Glomerular visceral epithelial cell (primary cell): ENCODE measurements at regions not wholly inside any gene's neighbourhood (a gene's known extent, or its start where the extent isn't known, plus 50 kb on each side); places are given as distances from the start of the nearest gene placed in this dataset.
"Not testable (repeated sequence)": the region's sequence is repeated elsewhere in the genome, so short reads cannot be mapped to it uniquely, and the experiment has no call there.

Experiments used
- DNase-seq: peaks from one replicate; pipeline ENCODE4 v3.0.0-alpha.2; 2016; ENCODE audit errors: extremely low spot score

- DNase-seq: no peak
Measured at GRCh38 chr12:16880864-16881285, 274.9 kb upstream of the LMO3 start.

- DNase-seq: no peak
Measured at GRCh38 chr12:16870845-16871244, 264.9 kb upstream of the LMO3 start.

GRCh38 chr12:16863742-16864141, 257.8 kb upstream of the LMO3 start:
- no peak for DNase-seq

- no peak for DNase-seq
Measured at GRCh38 chr12:16857456-16857923, 251.5 kb upstream of the LMO3 start.

- no peak for DNase-seq
Measured at GRCh38 chr12:16854465-16854864, 248.5 kb upstream of the LMO3 start.

GRCh38 chr12:16849473-16849872, 243.5 kb upstream of the LMO3 start:
- DNase-seq: no peak

- DNase-seq: no peak
Measured at GRCh38 chr12:16844875-16845274, 238.9 kb upstream of the LMO3 start.

- no peak for DNase-seq
Measured at GRCh38 chr12:16833376-16834015, 227.5 kb upstream of the LMO3 start.

GRCh38 chr12:16828891-16829290, 222.9 kb upstream of the LMO3 start:
- DNase-seq: no peak

GRCh38 chr12:16807731-16808130, 201.8 kb upstream of the LMO3 start:
- DNase-seq: no peak

GRCh38 chr12:16796168-16796567, 190.2 kb upstream of the LMO3 start:
- DNase-seq: no peak

GRCh38 chr12:16789204-16789790, 183.3 kb upstream of the LMO3 start:
- DNase-seq: no peak

- no peak for DNase-seq
Measured at GRCh38 chr12:16788506-16789203, 182.7 kb upstream of the LMO3 start.

GRCh38 chr12:16785953-16786352, 180.0 kb upstream of the LMO3 start:
- DNase-seq: no peak

- DNase-seq: no peak
Measured at GRCh38 chr12:16785524-16785923, 179.6 kb upstream of the LMO3 start.

- not testable (repeated sequence) for DNase-seq
Measured at GRCh38 chr12:16769129-16769528, 163.2 kb upstream of the LMO3 start.

- DNase-seq: no peak
Measured at GRCh38 chr12:16766736-16767135, 160.8 kb upstream of the LMO3 start.

- DNase-seq: no peak
Measured at GRCh38 chr12:16763901-16764300, 157.9 kb upstream of the LMO3 start.

- no peak for DNase-seq
Measured at GRCh38 chr12:16756833-16757555, 151.0 kb upstream of the LMO3 start.

- DNase-seq: no peak
Measured at GRCh38 chr12:16730772-16731171, 124.8 kb upstream of the LMO3 start.

- no peak for DNase-seq
Measured at GRCh38 chr12:16726879-16727278, 120.9 kb upstream of the LMO3 start.

GRCh38 chr12:16719713-16720416, 113.9 kb upstream of the LMO3 start:
- no peak for DNase-seq
